Lung (tissue), 11 donors: ENCODE measurements at regions not wholly inside any gene's neighbourhood (a gene's known extent, or its start where the extent isn't known, plus 50 kb on each side); places are given as distances from the start of the nearest gene placed in this dataset.

Experiments used
- ATAC-seq: fragments of 200-7000 bp; cut with Tn5 transposase; one replicate; pipeline ENCODE4 v1.9.1; 2020; ENCODE audit warnings: moderate number of reproducible peaks; ENCODE audit not compliant: insufficient read depth, low FRiP score
- DNase-seq, 3 donors: peaks; one replicate each; pipeline ENCODE4 v3.0.0-alpha.2; 2013 to 2017
- H3K27ac ChIP-seq, 2 donors: one replicate each; pipeline ENCODE4 v1.5.1; 2013; ENCODE audit warnings: mild to moderate bottlenecking in 2 of 2, moderate library complexity in 2 of 2, control low read depth in 1 of 2, inconsistent platforms in 1 of 2, low read depth in 1 of 2, low read length in 1 of 2
- H3K27me3 ChIP-seq, 3 donors: one replicate each; pipeline ENCODE4 v1.5.1; 2013; ENCODE audit warnings: low read length in 2 of 3; ENCODE audit not compliant: control insufficient read depth in 3 of 3, insufficient read depth in 3 of 3
- H3K36me3 ChIP-seq, 4 donors: one replicate each; pipeline ENCODE4 v1.5.1; 2013; ENCODE audit warnings: low read length in 4 of 4, mild to moderate bottlenecking in 1 of 4, moderate library complexity in 1 of 4; ENCODE audit not compliant: control insufficient read depth in 4 of 4, insufficient read depth in 4 of 4
- H3K4me1 ChIP-seq, 5 donors: one replicate each; pipeline ENCODE4 v1.5.1; 2013; ENCODE audit warnings: low read length in 5 of 5, mild to moderate bottlenecking in 2 of 5, moderate library complexity in 1 of 5; ENCODE audit not compliant: control insufficient read depth in 5 of 5, insufficient read depth in 5 of 5
- H3K4me3 ChIP-seq: one replicate; pipeline ENCODE4 v1.5.1; 2013; ENCODE audit warnings: mild to moderate bottlenecking, control low read depth, moderate library complexity
- H3K9ac ChIP-seq, 2 donors: one replicate each; pipeline ENCODE4 v1.5.1; 2013; ENCODE audit warnings: low read length in 2 of 2, control low read depth in 1 of 2; ENCODE audit not compliant: insufficient read depth in 1 of 2
- H3K9me3 ChIP-seq, 4 donors: one replicate each; pipeline ENCODE4 v1.5.1; 2013; ENCODE audit warnings: low read length in 3 of 4, mild to moderate bottlenecking in 1 of 4, moderate library complexity in 1 of 4; ENCODE audit not compliant: control insufficient read depth in 4 of 4, insufficient read depth in 3 of 4
- WGBS, 2 donors: extraction: QIAGEN DNeasy Blood & Tissue Kit; methylation state at CpG; one replicate each; pipeline ENCODE4 v1.1.7; 2013; 5-methylcytosine and 5-hydroxymethylcytosine counted together
- TF ChIP-seq, protein P1 (sequence below): IDR thresholded peaks from 2 replicates; pipeline ENCODE4 v1.5.1; 2012; ENCODE audit warnings: mild to moderate bottlenecking; ENCODE audit errors: control extremely low read depth, extremely low read depth
- donor health status: control.
- donor health status: control.
- donor health status: Bipolar disorder and iron deficiency.
- donor health status: healthy.
- donor health status: DM: yes; HTN: yes; CAD: no.

- no peaks in the 10 kb centered on the region for H3K27me3 ChIP-seq
- 35 to 51% methylated on average over 24 of the region's 24 CpGs for WGBS, 2 donors
- ATAC-seq (no peak), DNase-seq (peak; percentile 86 to 96 (median 95))
- TF ChIP-seq, protein P1, sequence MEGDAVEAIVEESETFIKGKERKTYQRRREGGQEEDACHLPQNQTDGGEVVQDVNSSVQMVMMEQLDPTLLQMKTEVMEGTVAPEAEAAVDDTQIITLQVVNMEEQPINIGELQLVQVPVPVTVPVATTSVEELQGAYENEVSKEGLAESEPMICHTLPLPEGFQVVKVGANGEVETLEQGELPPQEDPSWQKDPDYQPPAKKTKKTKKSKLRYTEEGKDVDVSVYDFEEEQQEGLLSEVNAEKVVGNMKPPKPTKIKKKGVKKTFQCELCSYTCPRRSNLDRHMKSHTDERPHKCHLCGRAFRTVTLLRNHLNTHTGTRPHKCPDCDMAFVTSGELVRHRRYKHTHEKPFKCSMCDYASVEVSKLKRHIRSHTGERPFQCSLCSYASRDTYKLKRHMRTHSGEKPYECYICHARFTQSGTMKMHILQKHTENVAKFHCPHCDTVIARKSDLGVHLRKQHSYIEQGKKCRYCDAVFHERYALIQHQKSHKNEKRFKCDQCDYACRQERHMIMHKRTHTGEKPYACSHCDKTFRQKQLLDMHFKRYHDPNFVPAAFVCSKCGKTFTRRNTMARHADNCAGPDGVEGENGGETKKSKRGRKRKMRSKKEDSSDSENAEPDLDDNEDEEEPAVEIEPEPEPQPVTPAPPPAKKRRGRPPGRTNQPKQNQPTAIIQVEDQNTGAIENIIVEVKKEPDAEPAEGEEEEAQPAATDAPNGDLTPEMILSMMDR = no peak
- peaks cover 0 to 44% (median 20%) of the 10 kb centered on the region in 5 donors for H3K4me1 ChIP-seq
- no peak overlapping the region for H3K4me3 ChIP-seq
- H3K9me3 ChIP-seq = no peaks in the 10 kb centered on the region
- H3K36me3 ChIP-seq = no peaks in the 10 kb centered on the region
- H3K9ac ChIP-seq = no peak overlapping the region
- peak overlapping the region; percentile 80 to 83 for H3K27ac ChIP-seq
Observed at GRCh38 chr15:99507504-99508310, 58.1 kb upstream of the MEF2A start.

- WGBS, 2 donors = 50 to 69% methylated on average over 6 of the region's 6 CpGs
- H3K27me3 ChIP-seq = no peaks in the 10 kb centered on the region
- TF ChIP-seq, protein P1 = no peak
- H3K4me1 ChIP-seq = peaks cover 0 to 44% (median 20%) of the 10 kb centered on the region in 5 donors
- no peak for DNase-seq
- no peak overlapping the region for H3K4me3 ChIP-seq
- peaks cover 0 to 2% (median 0%) of the 10 kb centered on the region in 4 donors for H3K9me3 ChIP-seq
- no peaks in the 10 kb centered on the region for H3K36me3 ChIP-seq
- no peak overlapping the region for H3K9ac ChIP-seq
- peak overlapping the region; percentile 80 to 83 for H3K27ac ChIP-seq
- ATAC-seq = no peak
Observed at GRCh38 chr15:99508311-99508645, 57.5 kb upstream of the MEF2A start.

DNA sequence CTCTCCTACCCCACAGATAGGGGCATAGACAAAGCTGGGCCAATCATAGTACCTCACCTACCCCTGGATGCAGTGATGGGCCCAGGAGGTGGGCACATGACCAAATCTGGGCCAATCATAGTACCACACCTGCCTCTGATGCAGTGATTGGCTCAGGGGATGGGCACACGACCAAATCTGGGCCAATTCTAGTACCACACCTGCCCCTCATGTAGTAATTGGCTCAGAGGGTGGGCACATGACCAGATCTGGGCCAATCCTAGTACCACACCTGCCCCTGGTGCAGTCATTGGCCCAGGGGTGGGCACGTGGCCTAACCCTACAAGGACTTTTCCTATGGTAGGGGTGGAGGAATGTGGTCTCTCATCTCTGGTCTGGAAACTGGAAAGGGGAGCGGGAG lies 56.9 kb upstream of the MEF2A start:
- Histone ChIP-seq H3K9me3 (peaks cover 0 to 4% (median 0%) of the 10 kb centered on the region in 4 donors), H3K4me1 (peaks cover 0 to 44% (median 20%) of the 10 kb centered on the region in 5 donors), H3K27me3 (no peaks in the 10 kb centered on the region), H3K4me3 (no peak overlapping the region), H3K36me3 (no peaks in the 10 kb centered on the region), H3K27ac (peak overlapping the region in 1 of 2 donors; percentile 68), H3K9ac (no peak overlapping the region)
- DNase-seq = no peak
- TF ChIP-seq, protein P1 = no peak
- ATAC-seq = no peak
- 93 to 100% methylated on average over 3 of the region's 3 CpGs for WGBS, 2 donors
